HEK293 (cell line): ENCODE measurements at regions not wholly inside any gene's neighbourhood (a gene's known extent, or its start where the extent isn't known, plus 50 kb on each side); places are given as distances from the start of the nearest gene placed in this dataset.

Source experiments
- CTCF ChIA-PET: fragments of 350-600 bp; formaldehyde crosslinking; extraction: SDS; loops from one replicate; lab custom pipeline; 2021; ENCODE audit warnings: antibody characterized with exemption; lab: Yijun Ruan, JAX
- POLR2A ChIA-PET: fragments of 300-600 bp; formaldehyde crosslinking; extraction: SDS; loops from one replicate; lab custom pipeline; 2020; ENCODE audit warnings: antibody characterized with exemption, inconsistent platforms; lab: Yijun Ruan, JAX
- H3K27ac ChIP-seq: fragments of 200-500 bp; sonication (Bioruptor generic); 2 replicates; pipeline ENCODE4 v1.5.1; 2014; ENCODE audit warnings: low read depth, low read length, control low read depth, inconsistent platforms; ENCODE audit errors: extremely low read depth
- H3K36me3 ChIP-seq, 2 experiments: fragments of 200-500 bp in 1 of 2; sonication (Bioruptor generic) in 1 of 2; 1 replicate in 1 of 2; 2 replicates in 1 of 2; pipeline ENCODE4 v1.5.1; 2014 to 2017; ENCODE audit warnings: inconsistent platforms in 2 of 2, low read length in 2 of 2; ENCODE audit not compliant: control insufficient read depth in 2 of 2, insufficient read depth in 1 of 2
- H3K4me1 ChIP-seq: fragments of 200-500 bp; sonication (Bioruptor generic); 2 replicates; pipeline ENCODE4 v1.5.1; 2014; ENCODE audit warnings: mild to moderate bottlenecking, low read length, inconsistent platforms; ENCODE audit not compliant: control insufficient read depth, insufficient read depth
- H3K4me3 ChIP-seq: 2 replicates; pipeline ENCODE4 v1.5.1; 2011; ENCODE audit warnings: low read depth, mild to moderate bottlenecking, control low read depth, low read length, moderate library complexity
- H3K9me3 ChIP-seq: fragments of 200-500 bp; sonication (Bioruptor generic); 2 replicates; pipeline ENCODE4 v1.5.1; 2014; ENCODE audit warnings: low read depth, low read length, inconsistent platforms; ENCODE audit not compliant: control insufficient read depth, insufficient read depth
- BCL6B ChIP-seq: fragments of 450-650 bp; formaldehyde crosslinking; IDR thresholded peaks from 2 replicates; pipeline ENCODE4 v1.5.1; 2017; ENCODE audit warnings: missing biosample characterization, missing genetic modification characterization
- FEZF1 ChIP-seq: fragments of 450-650 bp; formaldehyde crosslinking; IDR thresholded peaks from 2 replicates; pipeline ENCODE4 v1.5.1; 2016; ENCODE audit warnings: missing biosample characterization, missing genetic modification characterization
- GFI1B ChIP-seq: fragments of 450-650 bp; formaldehyde crosslinking; IDR thresholded peaks from 2 replicates; pipeline ENCODE4 v1.5.1; 2016; ENCODE audit warnings: missing biosample characterization, missing genetic modification characterization
- HOXD13 ChIP-seq: sonication (generic); formaldehyde crosslinking; IDR thresholded peaks from 2 replicates; pipeline ENCODE4 v1.8.0; 2022; ENCODE audit warnings: missing genetic modification reagents, borderline replicate concordance
- WT1 ChIP-seq: fragments of 450-650 bp; formaldehyde crosslinking; IDR thresholded peaks from 2 replicates; pipeline ENCODE4 v1.5.1; 2016; ENCODE audit warnings: missing biosample characterization, missing genetic modification characterization
- ZNF138 ChIP-seq: fragments of 450-650 bp; formaldehyde crosslinking; IDR thresholded peaks from 2 replicates; pipeline ENCODE4 v1.5.1; 2016; ENCODE audit warnings: missing biosample characterization, missing genetic modification characterization, borderline replicate concordance
- ZNF211 ChIP-seq: fragments of 450-650 bp; formaldehyde crosslinking; IDR thresholded peaks from 2 replicates; pipeline ENCODE4 v1.5.1; 2016; ENCODE audit warnings: low read depth, missing biosample characterization, missing genetic modification characterization
- ZNF394 ChIP-seq: fragments of 450-650 bp; formaldehyde crosslinking; IDR thresholded peaks from 2 replicates; pipeline ENCODE4 v1.5.1; 2016; ENCODE audit warnings: missing biosample characterization, missing genetic modification characterization, mild to moderate bottlenecking, moderate library complexity, borderline replicate concordance
- ZNF404 ChIP-seq: fragments of 450-650 bp; formaldehyde crosslinking; IDR thresholded peaks from 2 replicates; pipeline ENCODE4 v1.5.1; 2017; ENCODE audit warnings: missing biosample characterization, missing genetic modification characterization
- ZNF426 ChIP-seq: fragments of 450-650 bp; formaldehyde crosslinking; IDR thresholded peaks from 2 replicates; pipeline ENCODE4 v1.5.1; 2017; ENCODE audit warnings: missing biosample characterization, missing genetic modification characterization, mild to moderate bottlenecking, inconsistent platforms, moderate library complexity
- ZNF555 ChIP-seq: fragments of 450-650 bp; formaldehyde crosslinking; conservative IDR thresholded peaks from 2 replicates; pipeline ENCODE4 v1.5.1; 2017; ENCODE audit warnings: missing biosample characterization, mild to moderate bottlenecking, missing genetic modification characterization, inconsistent platforms
- ZNF580 ChIP-seq: fragments of 450-650 bp; formaldehyde crosslinking; IDR thresholded peaks from 2 replicates; pipeline ENCODE4 v1.5.1; 2016; ENCODE audit warnings: missing biosample characterization, missing genetic modification characterization
- ZNF624 ChIP-seq: fragments of 450-650 bp; formaldehyde crosslinking; IDR thresholded peaks from 2 replicates; pipeline ENCODE4 v1.5.1; 2017; ENCODE audit warnings: missing biosample characterization, missing genetic modification characterization
- ZNF658 ChIP-seq: fragments of 450-650 bp; formaldehyde crosslinking; IDR thresholded peaks from 2 replicates; pipeline ENCODE4; 2016; ENCODE audit warnings: missing biosample characterization, missing genetic modification characterization
- ZNF768 ChIP-seq: fragments of 450-650 bp; formaldehyde crosslinking; IDR thresholded peaks from 2 replicates; pipeline ENCODE4 v1.5.1; 2018; ENCODE audit warnings: missing biosample characterization, mild to moderate bottlenecking, missing genetic modification characterization
- ZSCAN16 ChIP-seq: fragments of 450-650 bp; formaldehyde crosslinking; IDR thresholded peaks from 2 replicates; pipeline ENCODE4 v1.5.1; 2016; ENCODE audit warnings: missing biosample characterization, missing genetic modification characterization
- TF ChIP-seq, protein P1 (sequence below): fragments of 450-650 bp; formaldehyde crosslinking; IDR thresholded peaks from 2 replicates; pipeline ENCODE4 v1.5.1; 2017; ENCODE audit warnings: missing biosample characterization, missing genetic modification characterization
- TF ChIP-seq, protein P2 (sequence below): fragments of 450-650 bp; formaldehyde crosslinking; IDR thresholded peaks from 2 replicates; pipeline ENCODE4 v1.5.1; 2016; ENCODE audit warnings: missing biosample characterization, missing genetic modification characterization
- TF ChIP-seq, protein P3 (sequence below): fragments of 450-650 bp; formaldehyde crosslinking; optimal IDR thresholded peaks from 2 replicates; pipeline ENCODE3; 2016; ENCODE audit warnings: missing biosample characterization, mild to moderate bottlenecking, missing genetic modification characterization

- no peak overlapping the region for H3K4me3 ChIP-seq
- TF ChIP-seq GFI1B: no peak
- TF ChIP-seq ZNF394: no peak
- no peak for TF ChIP-seq ZNF138
- no peak for TF ChIP-seq ZNF624 (tag by site-specific recombination)
- TF ChIP-seq, protein P1, sequence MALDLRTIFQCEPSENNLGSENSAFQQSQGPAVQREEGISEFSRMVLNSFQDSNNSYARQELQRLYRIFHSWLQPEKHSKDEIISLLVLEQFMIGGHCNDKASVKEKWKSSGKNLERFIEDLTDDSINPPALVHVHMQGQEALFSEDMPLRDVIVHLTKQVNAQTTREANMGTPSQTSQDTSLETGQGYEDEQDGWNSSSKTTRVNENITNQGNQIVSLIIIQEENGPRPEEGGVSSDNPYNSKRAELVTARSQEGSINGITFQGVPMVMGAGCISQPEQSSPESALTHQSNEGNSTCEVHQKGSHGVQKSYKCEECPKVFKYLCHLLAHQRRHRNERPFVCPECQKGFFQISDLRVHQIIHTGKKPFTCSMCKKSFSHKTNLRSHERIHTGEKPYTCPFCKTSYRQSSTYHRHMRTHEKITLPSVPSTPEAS: no peak
- no peak for TF ChIP-seq ZNF580 (tag by site-specific recombination)
- TF ChIP-seq, protein P2, sequence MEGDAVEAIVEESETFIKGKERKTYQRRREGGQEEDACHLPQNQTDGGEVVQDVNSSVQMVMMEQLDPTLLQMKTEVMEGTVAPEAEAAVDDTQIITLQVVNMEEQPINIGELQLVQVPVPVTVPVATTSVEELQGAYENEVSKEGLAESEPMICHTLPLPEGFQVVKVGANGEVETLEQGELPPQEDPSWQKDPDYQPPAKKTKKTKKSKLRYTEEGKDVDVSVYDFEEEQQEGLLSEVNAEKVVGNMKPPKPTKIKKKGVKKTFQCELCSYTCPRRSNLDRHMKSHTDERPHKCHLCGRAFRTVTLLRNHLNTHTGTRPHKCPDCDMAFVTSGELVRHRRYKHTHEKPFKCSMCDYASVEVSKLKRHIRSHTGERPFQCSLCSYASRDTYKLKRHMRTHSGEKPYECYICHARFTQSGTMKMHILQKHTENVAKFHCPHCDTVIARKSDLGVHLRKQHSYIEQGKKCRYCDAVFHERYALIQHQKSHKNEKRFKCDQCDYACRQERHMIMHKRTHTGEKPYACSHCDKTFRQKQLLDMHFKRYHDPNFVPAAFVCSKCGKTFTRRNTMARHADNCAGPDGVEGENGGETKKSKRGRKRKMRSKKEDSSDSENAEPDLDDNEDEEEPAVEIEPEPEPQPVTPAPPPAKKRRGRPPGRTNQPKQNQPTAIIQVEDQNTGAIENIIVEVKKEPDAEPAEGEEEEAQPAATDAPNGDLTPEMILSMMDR (tag by site-specific recombination): no peak
- TF ChIP-seq ZNF211 (tag by site-specific recombination): no peak
- no peak for TF ChIP-seq ZNF426
- H3K9me3 ChIP-seq: no peaks in the 10 kb centered on the region
- CTCF ChIA-PET: interaction anchor here (0.5 kb wide), 1 partner anchor 39 kb away, joined by 3 read pairs; no protein-coding TSS in a partner anchor
- H3K36me3 ChIP-seq: no peaks in the 10 kb centered on the region
- no peak overlapping the region for H3K27ac ChIP-seq
- POLR2A ChIA-PET: no interaction called here
- no peaks in the 10 kb centered on the region for H3K4me1 ChIP-seq
Observed at GRCh38 chr18:21162786-21163185, 51.2 kb upstream of the ROCK1 start.

GRCh38 chr18:21163647-21164547 lies 52.3 kb upstream of the ROCK1 start:
- H3K9me3 ChIP-seq: no peaks in the 10 kb centered on the region
- ChIA-PET POLR2A (no interaction called here), CTCF (interaction anchor here (0.6 to 0.7 kb wide), 3 partner anchors 23 to 437 kb away, joined by 3 to 4 read pairs (median 4); partner anchors contain the start of gene ESCO1)
- no peaks in the 10 kb centered on the region for H3K36me3 ChIP-seq
- no peak overlapping the region for H3K4me3 ChIP-seq
- H3K4me1 ChIP-seq: no peaks in the 10 kb centered on the region
- H3K27ac ChIP-seq: no peak overlapping the region
- TF ChIP-seq HOXD13 (CRISPR knock-in tag): no peak
- TF ChIP-seq, protein P3, sequence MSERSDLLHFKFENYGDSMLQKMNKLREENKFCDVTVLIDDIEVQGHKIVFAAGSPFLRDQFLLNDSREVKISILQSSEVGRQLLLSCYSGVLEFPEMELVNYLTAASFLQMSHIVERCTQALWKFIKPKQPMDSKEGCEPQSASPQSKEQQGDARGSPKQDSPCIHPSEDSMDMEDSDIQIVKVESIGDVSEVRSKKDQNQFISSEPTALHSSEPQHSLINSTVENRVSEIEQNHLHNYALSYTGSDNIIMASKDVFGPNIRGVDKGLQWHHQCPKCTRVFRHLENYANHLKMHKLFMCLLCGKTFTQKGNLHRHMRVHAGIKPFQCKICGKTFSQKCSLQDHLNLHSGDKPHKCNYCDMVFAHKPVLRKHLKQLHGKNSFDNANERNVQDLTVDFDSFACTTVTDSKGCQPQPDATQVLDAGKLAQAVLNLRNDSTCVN (tag by site-specific recombination): no peak
- no peak for TF ChIP-seq ZNF404 (tag by site-specific recombination)
- no peak for TF ChIP-seq FEZF1 (tag by site-specific recombination)
- TF ChIP-seq ZNF768 (tag by site-specific recombination): no peak
- no peak for TF ChIP-seq ZSCAN16 (tag by site-specific recombination)
- TF ChIP-seq ZNF555: no peak
- no peak for TF ChIP-seq BCL6B (tag by site-specific recombination)
- no peak for TF ChIP-seq WT1 (tag by site-specific recombination)
- TF ChIP-seq ZNF658 (tag by site-specific recombination): no peak
